CD4-positive, alpha-beta T cell treated with Interleukin-12 subunit alpha and Interleukin-12 subunit beta, for 1 hour (primary cell): ENCODE measurements at regions not wholly inside any gene's neighbourhood (a gene's known extent, or its start where the extent isn't known, plus 50 kb on each side); places are given as distances from the start of the nearest gene placed in this dataset.
"Not testable (repeated sequence)": the region's sequence is repeated elsewhere in the genome, so short reads cannot be mapped to it uniquely, and the experiment has no call there.

Experiments
- DNase-seq: peaks from one replicate; pipeline ENCODE4 v3.0.0-alpha.2; 2020

- no peak for DNase-seq
Observed at GRCh38 chr5:28344836-28345433, 1306.5 kb upstream of the CDH9 start.

DNA sequence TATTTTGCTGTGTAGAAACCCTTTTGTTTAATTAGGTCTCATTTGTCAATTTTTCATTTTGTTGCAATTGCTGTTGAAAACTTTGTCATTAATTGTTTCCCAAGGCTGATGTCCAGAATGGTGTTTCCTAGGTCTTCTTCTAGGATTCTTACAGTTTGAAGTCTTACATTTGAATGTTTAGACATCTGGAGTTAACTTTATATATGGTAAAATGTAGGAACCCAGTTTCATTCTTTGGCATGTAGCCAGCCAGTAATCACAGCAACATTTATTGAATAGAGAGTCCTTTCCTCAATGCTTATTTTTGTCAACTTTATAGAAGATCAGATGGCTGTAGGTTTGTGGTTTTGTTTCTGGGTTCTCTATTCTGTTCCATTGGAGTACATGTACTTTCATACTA is 1290.8 kb upstream of the CDH9 start:
- no peak for DNase-seq

DNA sequence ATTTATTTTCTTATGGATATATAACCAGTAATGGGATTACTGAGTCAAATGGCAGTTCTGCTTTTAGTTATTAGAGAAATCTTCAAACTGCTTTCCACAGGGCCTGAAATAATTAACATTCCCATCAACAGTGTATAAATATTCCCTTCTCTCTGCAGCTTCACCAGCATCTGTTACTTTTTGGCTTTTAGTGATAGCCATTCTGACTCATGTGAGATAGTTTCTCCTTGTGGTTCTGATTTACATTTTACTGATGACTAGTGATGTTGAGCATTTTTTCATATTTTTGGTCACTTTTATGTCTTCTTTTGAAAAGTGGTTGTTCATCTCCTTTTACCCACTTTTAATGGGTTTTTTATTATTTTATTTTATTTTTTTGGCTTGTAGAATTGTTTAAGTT is 1290.3 kb upstream of the CDH9 start:
- no peak for DNase-seq

DNA sequence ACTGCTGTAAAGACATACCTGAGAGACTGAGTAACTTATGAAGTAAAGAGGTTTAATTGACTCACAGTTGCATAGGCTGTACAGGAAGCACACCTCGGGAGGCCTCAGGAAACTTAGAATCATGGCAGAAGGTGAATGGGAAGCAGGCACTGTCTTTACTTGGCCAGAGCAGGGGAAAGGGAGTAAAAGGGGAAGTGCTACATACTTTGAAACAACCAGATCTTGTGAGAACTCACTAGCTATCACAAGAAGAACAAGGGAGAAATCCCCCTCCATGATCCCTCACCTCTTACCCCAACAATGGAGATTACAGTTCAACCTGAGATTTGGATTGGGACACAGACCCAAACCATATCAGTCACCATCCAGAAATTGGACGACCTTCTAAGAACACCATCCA is 1285.8 kb upstream of the CDH9 start:
- no peak for DNase-seq

DNA sequence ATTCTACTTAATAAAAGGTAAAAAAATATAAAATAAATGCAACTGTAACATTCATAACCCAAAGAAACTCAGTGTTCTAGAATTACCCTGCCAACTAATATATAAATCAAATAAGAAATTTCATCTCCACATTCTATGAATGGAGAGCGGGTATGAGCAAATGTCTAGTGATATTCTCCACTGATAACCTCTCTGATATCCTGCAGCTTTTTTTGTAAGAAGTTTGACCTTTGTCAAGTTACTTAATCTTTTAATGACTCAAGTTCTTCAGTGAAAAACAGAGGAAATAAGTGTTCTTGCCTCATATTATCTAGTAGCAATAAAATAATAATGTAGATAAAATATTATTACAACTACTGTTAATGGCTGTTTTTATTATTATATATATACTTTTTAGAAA is 1275.6 kb upstream of the CDH9 start:
- no peak for DNase-seq

- no peak for DNase-seq
Observed at GRCh38 chr5:28313321-28313951, 1275.0 kb upstream of the CDH9 start.

GRCh38 chr5:28310696-28311095 is 1272.3 kb upstream of the CDH9 start:
- DNase-seq: no peak

DNA sequence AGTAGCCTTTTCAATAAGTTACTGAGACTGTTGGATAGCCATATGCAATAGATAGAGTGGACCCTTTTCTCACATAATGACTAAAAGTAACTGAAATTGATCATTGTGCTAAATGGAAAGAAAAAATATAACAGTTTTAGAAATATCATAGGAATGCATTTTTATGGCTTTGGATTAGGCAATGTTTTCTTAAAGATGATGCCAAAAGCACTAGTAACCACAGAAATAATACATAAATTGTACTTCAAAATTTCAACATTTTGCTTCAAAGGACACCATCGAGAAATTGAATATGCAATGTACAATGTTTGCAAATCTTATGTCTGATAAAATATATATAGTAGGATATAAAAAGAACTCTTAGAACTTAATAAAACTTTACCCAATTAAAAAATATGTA is 1267.5 kb upstream of the CDH9 start:
- DNase-seq: no peak

GRCh38 chr5:28301712-28302111 is 1263.3 kb upstream of the CDH9 start:
- no peak for DNase-seq

DNA sequence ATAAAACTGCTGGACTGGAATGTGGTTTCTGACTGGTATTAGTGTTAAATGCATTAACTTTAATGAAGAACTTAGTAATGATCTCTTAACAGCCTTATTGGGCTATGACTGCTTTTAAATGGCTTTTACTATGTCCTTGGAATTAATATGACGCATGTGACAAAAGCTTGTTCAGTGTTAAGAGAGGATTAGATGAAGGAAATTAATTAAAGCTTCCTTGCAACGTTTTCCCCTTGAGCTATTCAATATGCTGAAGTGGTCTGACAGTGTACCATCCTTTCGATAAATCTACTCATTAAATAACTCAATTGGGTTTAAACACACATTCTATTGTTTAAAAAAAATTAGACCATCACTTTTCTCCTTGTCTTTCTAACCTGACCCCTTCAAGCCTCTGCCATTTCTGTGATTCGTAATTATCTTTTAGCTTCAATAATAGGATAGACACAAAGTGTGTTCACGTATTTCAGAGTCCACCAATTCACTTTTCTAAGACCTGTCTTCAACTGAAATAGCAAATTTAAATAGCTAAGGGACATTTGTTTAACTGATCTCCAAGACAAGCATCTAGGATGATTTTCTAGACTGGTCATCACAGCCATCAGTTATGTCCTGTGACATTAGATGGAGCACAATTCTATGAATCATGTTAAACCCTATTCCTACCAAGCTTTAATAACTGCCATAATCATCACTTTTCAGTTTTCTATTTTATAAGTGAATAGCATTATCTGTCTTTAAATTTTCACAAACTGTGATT is 1258.0 kb upstream of the CDH9 start:
- DNase-seq: no peak

DNA sequence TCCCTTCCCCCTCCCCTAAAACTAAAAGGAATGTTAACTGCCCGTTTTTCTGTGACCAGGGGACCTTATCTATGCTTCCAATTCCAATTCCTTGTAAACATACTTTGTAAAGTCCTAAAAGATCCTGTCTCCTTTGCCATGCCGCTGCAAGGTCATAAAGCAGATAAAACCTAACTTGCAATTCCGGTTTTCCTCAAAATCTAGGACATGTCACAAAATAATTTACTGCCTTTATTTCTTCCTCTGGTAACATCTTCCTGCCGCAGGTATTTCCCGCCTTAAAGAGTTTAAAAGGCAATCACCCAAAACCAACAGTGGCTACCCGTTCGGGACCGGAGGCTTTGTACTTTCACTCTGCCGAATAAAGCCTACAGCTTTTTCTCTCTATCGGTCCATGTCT is 1248.6 kb upstream of the CDH9 start:
- DNase-seq: not testable (repeated sequence)

GRCh38 chr5:28286566-28286965 is 1248.2 kb upstream of the CDH9 start:
- DNase-seq: no peak

DNA sequence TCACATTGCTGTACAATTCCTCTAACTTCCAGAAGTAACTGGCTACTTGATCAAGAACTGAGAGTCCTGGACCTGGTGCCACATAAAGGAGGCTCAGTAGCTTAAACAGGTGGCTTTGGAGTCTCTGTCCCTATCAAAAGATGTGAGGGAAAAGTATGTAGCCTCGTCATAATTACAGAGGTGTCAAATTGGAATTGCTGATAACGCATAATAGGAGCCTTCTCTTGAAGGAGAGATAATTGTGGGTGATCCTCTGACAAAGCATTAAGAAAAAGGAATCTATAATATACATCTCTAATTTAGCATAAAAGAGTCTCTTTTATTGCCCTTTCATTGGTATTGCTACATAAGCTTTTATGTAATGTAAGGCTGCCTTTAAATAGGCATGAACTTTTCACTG is 1246.4 kb upstream of the CDH9 start:
- DNase-seq: no peak

DNA sequence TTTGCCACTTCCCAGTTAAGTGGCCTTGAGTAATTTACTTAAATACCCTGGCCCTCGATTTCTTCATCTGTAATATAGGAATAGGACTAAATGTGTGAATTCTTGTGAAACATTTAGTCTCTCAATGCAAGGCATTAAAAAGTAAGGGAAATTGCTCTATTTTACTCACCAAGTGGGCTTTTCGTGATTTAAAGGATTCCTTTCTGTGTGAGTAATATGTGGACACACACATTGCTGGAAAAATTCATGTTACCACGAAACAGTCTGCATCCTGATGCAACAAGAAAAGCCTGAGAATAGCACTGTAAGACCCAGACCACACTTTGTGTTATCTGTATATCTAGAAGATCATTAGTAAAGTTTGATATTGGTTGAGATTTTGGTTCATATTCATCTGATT is 1243.0 kb upstream of the CDH9 start:
- no peak for DNase-seq

DNA sequence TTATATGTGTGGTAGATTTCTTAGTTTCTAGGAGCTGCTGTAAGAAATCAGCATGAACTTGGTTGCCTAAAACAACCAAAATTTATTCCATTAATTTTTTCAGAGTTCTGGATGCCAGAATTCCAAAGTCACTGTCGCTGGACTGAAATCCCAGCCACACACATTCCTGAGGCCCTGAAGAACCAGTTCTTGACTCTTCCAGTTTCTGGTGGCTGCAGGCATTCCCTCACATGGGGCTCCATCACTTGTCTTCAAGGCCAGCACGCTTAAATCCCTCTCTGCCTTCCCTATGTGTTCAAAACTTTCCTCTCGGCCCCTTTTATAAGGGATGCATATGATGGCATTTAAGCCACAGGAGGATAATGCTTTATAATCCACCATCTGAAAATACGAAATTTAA is 1237.5 kb upstream of the CDH9 start:
- DNase-seq: no peak

DNA sequence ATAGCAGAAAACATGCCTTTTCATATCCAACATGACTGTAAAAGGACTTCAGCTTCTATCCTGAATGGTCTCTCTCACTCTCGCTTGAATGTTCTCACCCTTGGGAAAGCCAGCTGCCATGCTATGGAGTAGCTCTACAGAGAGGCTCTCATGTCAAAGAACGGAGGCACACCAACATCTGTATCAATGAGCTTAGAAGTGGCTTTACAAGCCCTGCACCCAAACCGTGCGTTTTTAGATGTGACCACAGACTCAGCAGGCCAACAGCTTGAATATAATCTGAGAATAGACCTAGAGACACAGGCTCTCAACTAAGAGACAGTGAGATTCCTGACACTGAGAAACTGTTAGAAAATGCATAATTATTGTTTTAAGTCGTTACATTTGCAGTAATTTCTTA is 1231.6 kb upstream of the CDH9 start:
- no peak for DNase-seq

DNA sequence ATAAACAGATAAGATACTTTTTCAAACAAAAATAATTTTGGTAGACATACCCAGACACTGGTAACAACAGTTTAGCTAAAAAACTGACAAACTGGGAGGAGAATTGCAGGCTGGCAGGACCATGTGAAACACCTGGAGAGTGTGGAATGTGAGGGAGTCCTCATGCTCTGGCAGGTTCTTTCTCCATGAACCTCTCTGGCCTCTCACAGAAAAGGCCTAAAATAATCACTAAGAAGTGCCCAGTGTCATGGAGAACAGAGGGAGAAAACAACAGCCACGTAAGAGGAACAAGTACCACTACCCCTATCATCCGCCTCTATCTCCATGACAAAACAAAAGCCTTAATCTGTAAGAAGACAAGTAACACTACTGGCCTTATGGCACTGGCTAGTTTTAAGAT is 1227.5 kb upstream of the CDH9 start:
- no peak for DNase-seq

- no peak for DNase-seq
Observed at GRCh38 chr5:28254846-28255245, 1216.5 kb upstream of the CDH9 start.

- no peak for DNase-seq
Observed at GRCh38 chr5:28253431-28253830, 1215.0 kb upstream of the CDH9 start.

DNA sequence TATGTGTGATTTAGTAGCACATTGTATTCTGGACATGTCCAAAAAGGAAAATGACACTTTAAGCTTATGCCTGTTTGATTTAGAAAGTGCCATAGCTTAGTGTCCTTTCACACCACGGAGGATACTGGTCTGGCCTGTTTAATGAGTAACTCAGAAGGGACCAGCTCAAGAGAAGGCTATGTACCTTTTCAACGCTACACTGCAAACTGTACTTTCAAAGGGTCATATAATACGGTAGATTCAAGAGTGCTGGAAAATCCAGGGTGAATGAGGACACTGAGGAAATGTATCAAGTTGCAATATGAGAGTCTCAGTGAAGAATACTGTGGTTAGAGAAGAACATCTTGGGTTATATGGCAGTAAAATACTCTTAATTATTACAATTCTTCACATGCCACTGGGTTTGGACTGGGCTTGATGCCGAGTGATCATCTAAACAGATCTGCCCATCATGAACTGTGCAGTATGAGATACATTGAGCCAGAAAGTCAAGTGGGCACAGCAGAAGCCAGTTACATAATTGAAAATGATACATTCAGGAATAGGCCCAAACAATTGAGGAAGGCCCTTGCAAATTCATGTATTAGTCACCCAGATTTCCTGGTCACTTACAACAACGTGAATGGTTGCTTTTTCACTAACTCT is 1211.5 kb upstream of the CDH9 start:
- DNase-seq: no peak

DNA sequence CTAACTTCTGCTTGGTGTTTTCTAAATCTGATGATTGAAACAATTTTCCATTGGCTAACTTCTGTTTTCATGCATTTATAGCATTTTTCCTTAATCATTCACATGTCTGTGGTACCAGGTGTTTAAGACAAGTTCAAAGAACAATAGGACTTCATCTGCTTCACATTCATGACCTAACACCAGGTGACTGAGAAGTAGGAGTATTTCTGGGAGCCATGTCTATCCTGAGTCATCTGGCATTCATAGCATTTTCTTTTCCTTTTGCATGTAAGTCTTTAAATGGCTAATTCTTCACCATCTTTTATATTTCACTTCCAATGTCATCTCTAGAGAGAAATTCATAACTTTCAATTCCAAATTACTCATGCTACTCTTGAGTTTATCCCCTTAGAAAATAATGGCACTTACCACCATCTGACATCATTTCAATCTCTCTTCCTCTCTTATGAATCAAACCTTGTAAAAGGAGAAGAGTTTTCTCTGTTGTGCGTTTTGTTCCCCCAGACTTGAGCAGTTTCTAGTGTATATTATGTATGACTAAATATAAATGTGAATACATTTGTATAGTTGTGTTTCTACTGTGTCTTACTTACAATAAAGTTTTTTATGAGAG is 1196.1 kb upstream of the CDH9 start:
- DNase-seq: no peak

GRCh38 chr5:28226407-28226806 is 1188.0 kb upstream of the CDH9 start:
- no peak for DNase-seq

- DNase-seq: no peak
Observed at GRCh38 chr5:28219539-28219938, 1181.2 kb upstream of the CDH9 start.

GRCh38 chr5:28217695-28218094 is 1179.3 kb upstream of the CDH9 start:
- no peak for DNase-seq
